Activated CD4-positive, alpha-beta T cell treated with anti-CD3 and anti-CD28 coated beads, Interleukin-2, Interleukin-6, amounts not matched to agents 100 ng/mL and 50 ng/mL, durations not matched to agents 16 hours and 8 hours (primary cell): ENCODE measurements at regions not wholly inside any gene's neighbourhood (a gene's known extent, or its start where the extent isn't known, plus 50 kb on each side); places are given as distances from the start of the nearest gene placed in this dataset.

ENCODE experiments used
- DNase-seq: peaks from one replicate; pipeline ENCODE4 v3.0.0-alpha.2; 2020

DNA sequence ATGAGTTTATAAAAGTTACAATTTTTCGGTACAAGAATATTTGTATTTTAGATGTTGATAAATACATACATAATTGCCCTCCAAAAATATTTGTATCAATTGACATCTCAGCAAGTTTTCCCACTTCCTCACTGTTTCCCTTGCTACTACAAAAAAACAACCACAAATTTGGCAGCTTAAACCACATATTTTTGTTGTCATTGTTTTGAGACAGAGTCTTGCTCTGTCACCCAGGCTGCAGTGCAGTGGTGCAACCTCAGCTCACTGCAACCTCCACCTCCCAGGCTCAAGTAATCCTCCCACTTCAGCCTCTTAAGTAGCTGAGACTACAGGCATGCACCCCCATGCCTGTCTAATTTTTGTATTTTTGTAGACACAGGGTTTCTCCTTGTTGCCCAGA is 162.8 kb upstream of the RARB start:
- no peak for DNase-seq

DNA sequence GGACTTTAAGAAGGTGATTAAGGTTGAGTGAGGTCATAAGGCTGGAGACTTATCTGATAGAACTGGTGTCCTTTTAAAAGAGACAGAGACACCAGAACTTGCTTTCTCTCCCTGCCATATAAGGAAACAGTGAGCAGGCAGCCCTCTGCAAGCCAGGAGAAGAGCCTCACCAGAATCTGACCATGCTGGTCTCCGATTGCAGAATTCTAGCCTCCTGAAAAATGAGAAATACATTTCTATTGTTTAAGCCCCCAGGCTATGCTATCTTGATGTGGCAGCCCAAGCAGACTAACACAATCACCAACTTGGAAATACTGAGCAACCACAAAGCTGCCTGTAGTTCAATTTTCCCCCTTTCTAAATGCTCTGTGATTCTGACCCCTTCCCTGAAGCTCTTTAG is 161.4 kb upstream of the RARB start:
- no peak for DNase-seq

DNA sequence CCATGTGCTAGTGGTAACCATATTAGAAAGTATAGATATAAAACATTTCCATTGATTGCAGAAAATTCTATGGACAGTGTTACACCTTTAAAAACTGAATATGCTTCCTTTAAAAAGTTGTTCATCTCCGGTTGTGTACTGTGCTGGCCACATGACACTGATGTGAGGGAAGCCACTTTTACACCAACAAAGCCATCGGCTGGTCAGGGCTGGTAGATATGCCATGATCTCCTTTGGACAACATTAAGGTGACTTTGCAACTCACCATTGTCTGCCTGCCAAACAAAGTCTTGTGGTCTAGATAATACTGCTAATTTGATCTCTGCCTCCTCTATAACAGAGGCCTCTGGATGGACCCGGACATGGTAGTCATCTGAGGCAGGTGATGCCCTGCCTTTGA is 156.0 kb upstream of the RARB start:
- no peak for DNase-seq

DNA sequence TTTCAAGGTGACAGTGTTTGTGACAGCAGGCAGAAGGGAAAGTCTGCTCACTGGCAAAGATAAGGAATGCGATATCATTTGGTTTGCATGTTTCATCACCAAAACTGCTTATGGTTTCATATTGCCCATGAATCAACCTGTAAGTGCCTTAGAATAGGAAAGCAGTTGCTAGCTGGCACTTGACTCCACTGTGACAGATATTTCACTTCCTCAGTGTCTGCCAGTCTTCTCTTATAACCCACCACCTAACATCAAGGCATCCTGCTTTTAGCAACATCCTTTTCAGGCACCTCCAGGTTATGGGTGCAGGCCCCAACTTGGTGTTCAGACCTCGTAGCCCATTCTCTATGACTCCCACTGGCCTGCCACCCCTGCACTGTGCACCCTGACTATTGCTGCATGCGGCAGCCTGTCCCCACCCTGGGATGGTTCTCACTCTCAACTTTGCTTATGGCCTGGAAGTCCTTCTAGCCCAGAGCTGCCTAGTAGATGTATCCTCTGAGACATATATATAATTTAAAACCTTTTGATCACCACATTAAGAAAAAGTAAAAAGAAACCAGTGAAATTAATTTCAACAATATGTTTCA is 154.4 kb upstream of the RARB start:
- no peak for DNase-seq

DNA sequence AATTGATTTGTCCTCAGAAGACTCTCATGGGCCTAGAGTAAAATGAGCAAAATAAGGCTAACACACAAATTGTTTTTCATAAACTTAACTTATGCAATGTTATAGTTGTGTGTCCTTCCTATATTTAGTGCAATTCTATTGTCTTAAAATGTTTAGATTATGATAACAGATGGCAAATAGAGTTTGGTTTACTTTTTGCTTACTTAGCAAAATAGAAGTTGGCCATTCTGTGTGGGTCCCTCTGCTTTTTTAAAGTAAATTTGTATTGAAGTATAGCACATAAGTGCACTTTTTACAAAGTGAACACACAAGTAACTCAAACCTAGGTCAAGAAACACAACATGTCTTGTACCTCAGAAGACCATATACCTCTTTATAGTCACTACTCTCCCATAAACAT is 150.6 kb upstream of the RARB start:
- DNase-seq, result no peak

DNA sequence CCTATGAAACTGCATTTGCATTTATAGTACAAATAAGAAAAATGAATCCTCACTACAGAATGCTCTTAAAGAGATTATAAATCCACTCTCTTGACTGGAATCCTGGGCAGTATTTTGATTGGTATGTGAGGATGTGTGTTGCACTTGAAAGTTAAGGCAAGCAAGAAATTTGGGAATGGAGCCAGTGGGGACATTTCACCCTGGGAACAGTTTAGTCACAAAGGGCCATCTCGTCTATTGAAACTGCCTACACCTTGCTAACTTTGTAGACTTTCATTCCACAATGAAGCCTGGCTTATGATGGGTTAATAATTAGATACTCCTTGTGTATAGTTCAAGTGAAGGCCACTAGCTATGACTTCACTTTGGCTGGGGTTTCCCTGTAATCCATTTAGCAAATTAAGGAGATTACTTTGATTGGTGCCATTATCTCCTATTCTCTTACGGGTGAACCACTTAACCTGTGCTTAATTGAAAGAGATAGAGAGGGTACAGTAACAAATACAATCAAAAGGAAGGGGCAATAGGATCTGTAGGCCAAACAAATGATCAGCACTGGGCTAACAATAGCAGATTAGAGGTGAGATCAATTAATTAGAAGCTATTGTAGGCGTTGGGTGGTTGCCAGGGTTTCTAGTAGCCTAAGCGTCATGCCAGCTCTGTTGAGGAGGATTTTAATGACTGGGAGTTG is 146.9 kb upstream of the RARB start:
- DNase-seq, result no peak

DNA sequence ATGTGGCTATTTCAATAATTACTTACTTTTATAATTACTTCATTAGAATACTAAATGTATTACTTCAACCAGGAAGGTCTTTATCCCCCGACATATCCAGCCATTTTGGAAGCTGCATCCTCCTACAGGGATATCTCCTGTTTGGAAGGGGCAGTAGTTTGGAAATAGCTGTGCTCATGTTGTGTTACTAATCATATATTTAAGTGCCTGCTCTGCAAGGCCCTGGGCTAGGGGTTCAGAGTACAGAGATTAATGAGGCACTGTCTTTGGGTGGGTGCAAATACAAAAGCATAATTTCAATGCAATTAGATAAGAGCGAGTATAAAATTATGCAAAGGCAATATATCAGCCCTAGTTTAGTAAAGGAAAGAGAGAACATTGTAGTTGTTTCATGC is 146.3 kb upstream of the RARB start:
- DNase-seq, result no peak

DNA sequence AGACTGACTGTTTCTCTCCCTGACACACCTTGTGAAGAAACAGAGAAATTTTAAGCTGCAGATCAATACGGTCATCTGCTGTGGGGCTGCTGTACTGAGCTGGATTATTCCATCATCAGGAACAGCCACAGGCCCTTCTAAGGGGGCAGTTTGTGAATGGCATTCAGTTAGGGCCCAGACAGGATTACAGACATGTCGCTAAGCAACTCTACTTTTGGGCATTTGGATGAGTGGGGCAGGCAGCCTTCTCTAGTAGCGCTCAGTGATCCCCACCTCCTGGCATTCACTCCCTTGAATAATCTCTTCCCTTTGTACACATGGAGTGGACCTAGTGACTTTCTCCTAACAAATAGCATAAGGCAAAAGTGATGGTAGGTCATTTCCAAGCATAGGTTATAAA is 144.4 kb upstream of the RARB start:
- DNase-seq, result no peak

DNA sequence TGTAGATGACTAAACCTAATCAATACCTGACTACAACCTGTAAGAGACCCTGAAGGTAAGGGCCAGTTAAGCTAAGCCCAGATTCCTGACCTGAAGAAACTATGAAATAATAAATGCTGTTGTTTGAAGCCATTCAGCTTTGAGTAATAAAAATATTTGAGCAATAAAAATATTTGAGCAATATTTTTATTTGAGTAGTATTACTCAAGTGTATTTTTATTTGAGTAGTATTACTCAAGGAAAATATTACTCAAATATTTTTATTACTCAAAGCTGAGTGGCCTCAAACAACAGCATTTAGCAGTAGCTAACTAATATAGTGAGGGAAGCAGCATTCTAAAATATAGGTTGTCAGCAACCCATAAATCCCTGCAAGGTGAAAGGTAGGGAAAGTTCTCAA is 143.8 kb upstream of the RARB start:
- no peak for DNase-seq

DNA sequence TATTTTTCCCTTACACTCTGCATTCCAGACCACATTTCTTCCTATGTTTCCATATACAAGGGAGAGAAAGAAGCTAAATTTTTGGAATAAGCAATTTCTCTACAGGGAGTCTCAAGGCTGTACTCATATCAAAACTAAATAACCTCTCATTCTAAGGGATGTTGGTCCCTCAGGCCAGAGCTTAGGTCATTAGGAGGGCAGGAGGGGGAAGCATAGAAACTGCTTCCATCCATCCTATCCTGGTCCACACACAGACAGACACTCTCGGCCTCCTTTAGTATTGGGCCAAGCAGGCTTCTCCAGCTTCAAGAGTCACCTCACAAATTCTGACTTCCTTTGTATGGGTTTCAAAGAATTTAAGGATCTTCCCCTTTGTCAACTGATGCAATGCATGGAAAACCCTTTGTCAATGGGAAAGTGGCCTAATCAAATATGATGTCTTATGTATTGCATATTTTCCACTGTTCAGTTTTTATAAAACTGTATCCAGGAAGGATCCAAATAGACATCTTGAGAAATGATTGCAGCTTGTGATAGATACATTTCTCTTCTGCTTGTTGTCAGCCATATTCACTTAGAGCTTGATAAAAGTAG is 140.7 kb upstream of the RARB start:
- no peak for DNase-seq

DNA sequence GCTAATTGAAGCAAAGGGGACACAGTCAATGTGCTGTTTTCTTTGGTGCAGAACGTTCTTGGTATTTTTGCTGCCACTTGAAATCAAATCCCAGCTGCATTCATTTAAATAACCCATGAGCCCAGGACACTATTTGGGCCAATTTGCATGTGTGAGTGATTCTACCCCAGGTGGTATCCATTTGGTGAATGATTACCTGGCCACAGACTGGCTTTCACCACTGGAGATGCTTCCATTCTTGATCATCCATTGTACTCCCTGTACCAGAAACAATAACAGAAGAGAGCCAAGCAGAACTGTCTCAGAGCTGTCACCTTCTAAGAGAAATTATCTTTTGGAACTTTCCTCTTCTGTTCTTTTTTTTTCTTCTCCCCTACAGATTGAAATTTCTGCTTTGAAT is 139.7 kb upstream of the RARB start:
- DNase-seq, result no peak

DNA sequence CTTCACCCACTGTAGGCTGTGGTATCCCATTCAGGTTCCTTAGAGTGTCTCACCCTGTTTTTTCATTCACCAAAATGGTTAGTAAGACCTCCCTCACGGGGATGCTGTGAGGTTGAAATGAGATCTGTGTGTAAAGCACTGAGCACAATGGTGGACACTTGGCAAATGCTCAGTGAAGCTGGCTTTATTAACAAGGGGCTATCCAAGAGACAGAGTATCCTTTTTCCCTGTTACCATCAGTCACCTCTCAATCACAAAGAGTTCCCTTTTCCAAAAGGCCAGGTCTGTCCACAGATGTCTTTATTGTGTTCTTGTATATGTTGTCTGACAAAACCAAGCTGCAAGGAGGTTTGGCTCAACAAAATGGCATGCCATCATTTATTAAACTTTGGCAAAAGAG is 138.9 kb upstream of the RARB start:
- no peak for DNase-seq

DNA sequence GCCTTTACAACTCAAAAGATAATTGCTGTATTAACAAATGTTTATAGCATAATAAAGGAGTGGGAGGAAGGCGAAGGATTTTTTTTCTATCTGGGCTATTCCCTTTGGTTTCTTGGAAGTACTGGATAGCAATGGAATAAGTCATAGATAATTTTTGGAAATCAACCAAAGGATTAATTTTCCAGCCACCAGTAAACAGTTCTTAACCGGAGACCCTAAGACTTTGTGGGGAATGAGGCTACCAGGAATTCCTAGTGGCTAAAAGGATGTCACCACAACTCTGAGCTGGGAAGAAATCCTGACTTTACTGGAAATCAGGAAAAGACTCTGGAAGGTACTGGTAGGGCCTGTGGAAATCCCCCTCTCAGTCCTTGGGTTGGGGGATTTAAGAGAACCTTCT is 138.4 kb upstream of the RARB start:
- no peak for DNase-seq

DNA sequence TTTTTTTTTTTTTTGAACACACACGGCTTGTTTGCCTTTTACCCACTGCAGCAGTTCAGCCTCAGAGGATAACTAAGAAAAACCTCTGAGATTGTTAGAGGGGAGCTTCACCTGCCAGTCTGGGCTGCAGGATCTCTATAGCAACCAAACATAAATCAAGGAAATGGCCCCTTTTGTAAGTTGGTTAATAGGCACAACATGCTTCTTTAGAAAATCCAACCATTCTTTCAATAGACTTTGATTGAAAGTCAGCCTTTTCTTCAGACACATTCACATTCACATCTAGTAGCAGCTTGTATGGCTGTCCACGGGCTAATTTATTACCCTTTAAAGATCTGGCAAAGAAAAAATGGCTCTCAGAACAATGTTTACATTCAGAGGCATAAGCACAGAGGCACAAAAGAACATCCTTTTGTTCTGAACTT is 136.6 kb upstream of the RARB start:
- no peak for DNase-seq

DNA sequence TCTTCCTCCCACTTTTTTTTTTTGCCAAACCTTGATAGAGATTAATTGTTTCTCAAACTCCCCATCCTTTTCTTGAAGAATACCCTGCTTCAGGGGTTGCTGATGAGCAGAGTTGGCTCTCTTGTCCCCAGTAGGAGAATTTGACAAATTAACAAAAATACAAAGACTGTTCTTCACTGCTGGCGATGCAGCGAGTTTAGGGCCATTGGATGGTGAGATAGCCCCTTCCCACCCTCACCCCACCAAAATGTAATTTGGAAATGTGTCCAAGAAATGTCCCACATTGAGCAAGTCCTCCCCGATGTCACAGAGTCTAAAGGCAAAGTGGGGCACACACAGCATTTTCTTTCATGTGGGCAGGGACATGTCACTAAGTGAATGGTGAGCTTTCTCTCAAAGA is 136.0 kb upstream of the RARB start:
- no peak for DNase-seq

DNA sequence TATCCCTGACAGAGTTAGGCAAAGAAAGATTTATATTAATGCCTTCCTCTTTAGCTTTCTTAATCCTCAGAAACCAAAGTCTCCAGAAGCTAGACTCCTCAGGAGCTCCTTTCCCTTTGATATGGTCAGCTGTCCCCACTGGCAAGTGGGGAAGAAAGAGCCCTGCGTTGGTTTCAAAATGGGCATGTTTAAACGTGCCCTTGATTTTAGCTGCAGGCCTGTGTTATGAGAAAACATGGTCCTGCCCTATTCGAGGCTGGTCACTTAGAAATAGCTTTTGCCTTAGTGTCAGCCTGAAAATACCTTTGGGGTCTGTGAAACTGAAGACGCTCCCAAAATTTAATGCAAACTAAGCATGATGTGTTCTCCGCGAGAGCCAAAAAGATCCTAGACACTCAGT is 135.5 kb upstream of the RARB start:
- no peak for DNase-seq

DNA sequence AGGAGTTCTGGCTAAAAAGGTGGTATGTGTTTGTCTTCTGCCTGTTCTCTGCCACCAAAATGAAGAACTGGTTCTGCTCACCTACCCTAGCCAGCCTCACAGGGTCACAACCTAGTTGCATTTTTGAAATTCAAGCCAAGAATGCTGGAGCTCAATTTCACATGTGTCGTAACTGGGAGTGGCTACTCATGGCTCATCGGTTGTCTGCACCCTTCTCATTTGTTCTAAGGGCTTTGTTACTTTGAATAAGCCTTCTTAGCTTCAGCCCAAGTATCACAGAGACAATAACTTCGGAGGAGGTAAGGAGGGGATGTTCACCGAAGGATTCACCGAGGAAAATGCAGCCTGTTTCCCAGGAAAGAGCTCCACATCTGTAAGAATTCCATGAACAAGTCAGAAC is 134.3 kb upstream of the RARB start:
- no peak for DNase-seq

DNA sequence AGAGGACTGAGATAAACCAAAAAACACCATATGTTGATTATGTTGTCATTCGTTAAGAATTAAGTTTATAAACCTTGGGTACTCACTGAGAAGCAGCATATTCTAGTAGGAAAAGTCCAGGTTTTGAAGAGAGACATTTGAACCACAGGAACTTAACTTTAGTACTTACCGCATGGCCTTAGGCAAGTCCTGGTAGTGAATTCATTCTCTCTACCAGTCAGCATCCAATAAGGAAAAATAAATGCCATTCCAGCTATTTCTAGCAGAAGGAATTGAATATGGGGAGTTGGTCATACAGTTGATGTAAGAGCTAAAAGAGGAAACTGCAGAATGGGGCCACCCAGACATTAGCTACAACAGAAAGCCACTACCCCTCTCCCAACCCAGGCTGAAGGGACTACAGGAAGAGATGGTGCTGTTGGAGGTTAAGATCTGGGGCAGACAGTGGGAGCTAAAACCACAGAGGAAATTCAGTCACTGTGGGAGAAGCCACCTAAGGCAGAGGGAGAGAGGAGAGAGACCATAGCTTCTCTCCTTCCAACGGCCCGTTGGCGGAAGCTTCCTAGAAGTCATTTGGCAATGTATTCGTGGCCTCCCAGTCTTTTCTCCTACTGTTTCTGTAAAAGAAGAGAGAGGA is 133.8 kb upstream of the RARB start:
- DNase-seq, result no peak

DNA sequence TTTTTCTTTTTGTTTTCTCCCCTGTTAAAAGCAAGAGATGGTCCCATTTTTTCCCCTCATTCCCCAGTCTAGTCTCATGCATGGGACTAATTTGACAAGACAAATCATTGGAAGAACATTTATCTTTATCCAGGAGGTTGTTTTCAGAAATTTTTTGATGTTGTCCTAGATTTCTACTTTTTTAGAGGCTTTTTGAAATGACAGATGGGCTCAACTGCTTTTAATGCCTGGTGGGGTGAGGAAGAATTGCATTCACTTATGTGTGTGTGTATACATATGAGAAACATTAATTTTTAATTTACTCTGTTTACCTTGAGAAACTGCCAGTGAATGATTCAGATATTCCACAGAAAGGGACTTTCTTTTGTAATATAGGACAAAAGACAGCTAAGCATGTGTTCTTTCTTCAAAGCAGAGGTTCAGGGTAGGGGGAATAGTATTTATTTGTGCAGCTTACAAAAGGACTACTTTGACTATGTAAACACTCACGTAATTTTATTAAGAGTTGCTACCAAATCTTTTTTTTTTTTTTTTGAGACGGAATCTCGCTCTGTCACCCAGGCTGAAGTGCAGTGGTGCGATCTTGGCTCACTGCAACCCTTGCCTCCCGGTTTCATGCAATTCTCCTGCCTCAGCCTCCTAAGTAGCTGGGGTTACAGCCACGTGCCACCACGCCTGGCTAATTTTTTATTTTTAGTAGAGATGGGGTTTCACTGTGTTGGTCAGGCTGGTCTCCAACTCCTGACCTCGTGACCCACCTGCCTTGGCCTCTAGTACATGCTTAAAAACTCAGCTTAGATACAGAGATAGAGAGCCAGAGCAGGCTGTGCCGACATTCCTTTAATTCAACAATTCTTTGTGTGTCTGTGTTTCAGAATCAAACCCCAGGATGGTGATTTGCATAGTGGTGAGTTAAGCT is 130.1 kb upstream of the RARB start:
- no peak for DNase-seq

DNA sequence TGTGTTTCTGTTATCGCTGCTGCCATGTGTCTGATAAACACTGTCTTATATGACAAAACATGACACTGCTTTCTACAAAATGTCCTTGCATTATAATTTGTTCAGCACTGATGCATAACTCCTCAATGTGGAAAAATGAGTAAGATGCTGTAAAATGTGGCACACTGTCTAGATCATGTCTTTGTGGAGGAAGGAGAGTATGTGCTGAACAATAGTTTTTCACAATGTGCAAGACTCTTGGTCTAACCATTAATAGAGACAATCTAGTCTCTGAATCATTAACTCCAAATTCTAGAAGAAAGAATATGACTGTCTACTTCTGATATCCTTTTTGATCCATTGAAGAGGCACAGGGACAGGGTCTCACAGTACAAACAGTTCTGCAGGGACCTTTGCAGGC is 127.9 kb upstream of the RARB start:
- no peak for DNase-seq

DNA sequence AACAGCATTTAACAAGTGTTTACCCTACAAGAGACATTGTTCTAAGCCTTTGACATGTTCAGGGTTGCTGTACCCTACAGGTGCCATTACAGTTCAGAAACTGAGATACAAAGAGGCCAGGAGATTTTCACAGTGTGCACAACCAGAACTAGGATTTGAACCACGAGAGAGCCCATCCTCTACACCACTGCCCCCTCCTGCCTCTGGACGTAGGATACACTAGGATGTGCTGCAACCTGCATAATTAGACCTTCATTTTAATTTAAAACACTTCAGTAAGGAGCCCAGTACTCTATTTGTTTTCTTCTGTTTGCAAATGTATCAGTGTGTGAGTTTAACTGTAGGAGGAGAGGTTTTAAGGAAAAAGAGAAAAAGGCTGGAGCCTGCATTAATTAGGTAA is 123.1 kb upstream of the RARB start:
- DNase-seq, result no peak

DNA sequence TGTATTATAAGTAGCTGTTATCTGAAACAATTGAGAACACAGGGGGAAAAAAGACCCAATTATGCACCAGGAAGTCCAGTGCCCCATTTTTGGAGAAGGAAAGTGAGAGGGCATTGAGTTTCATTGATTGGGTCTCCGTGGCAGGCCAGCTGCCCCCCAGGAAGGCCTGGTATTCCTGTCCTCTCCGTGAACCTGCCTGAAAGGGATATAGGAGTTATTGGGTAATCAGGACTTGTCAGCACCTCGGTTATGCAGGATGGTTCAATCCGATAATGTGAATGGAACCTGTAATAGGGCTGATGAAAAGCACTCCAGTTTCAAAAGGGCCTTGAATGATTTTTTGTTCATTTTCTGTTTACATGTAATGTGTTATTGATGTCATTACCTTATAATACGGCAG is 122.0 kb upstream of the RARB start:
- no peak for DNase-seq

DNA sequence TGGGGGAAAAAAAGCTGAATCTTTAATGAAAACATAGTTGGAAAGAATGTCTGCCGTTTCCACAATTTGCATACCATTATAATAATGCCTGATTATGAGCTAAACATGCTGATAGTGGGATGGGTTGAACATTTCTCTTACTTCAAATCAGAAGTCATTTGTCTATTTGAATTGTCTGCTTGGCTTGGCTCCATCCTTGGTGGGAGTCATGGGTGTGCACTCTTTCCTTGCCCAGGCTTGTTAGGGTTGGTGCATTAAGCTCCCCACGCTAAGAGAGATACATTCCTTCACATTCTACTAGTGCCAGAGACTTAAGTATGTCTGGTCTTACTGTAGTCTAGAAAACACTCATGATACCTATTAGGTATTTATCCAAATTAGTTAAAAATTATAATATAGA is 121.4 kb upstream of the RARB start:
- DNase-seq, result no peak
